Neuronal stem cell (in vitro differentiated cells): ENCODE measurements at regions not wholly inside any gene's neighbourhood (a gene's known extent, or its start where the extent isn't known, plus 50 kb on each side); places are given as distances from the start of the nearest gene placed in this dataset.

Experiments
- DNase-seq: peaks from one replicate; pipeline ENCODE4 v3.0.0-alpha.2; 2013; ENCODE audit warnings: low spot score
- H2AFZ ChIP-seq: one replicate; pipeline ENCODE4 v1.6.1; 2013; ENCODE audit warnings: mild to moderate bottlenecking, low read length, inconsistent platforms
- H2AK5ac ChIP-seq: 2 replicates; pipeline ENCODE4 v1.6.1; 2013; ENCODE audit warnings: low read depth, mild to moderate bottlenecking, inconsistent platforms, low read length, moderate library complexity, mixed read lengths
- H2BK120ac ChIP-seq: 2 replicates; pipeline ENCODE4 v1.6.1; 2013; ENCODE audit warnings: low read depth, mild to moderate bottlenecking, inconsistent platforms, low read length, moderate library complexity, mixed read lengths
- H2BK12ac ChIP-seq: one replicate; pipeline ENCODE4 v1.6.1; 2013; ENCODE audit warnings: low read length, inconsistent platforms
- H2BK15ac ChIP-seq: 2 replicates; pipeline ENCODE4 v1.6.1; 2013; ENCODE audit warnings: mild to moderate bottlenecking, low read length, inconsistent platforms, mixed read lengths
- H2BK5ac ChIP-seq: one replicate; pipeline ENCODE4 v1.6.1; 2013; ENCODE audit warnings: inconsistent platforms, mild to moderate bottlenecking, low read length, moderate library complexity
- H3K14ac ChIP-seq: one replicate; pipeline ENCODE4 v1.6.1; 2013; ENCODE audit warnings: low read length, inconsistent platforms
- H3K18ac ChIP-seq: 2 replicates; pipeline ENCODE4 v1.6.1; 2013; ENCODE audit warnings: low read length, inconsistent platforms
- H3K23ac ChIP-seq: 2 replicates; pipeline ENCODE4 v1.6.1; 2013; ENCODE audit warnings: low read depth, mild to moderate bottlenecking, mixed read lengths, low read length, inconsistent platforms; ENCODE audit not compliant: poor library complexity
- H3K27ac ChIP-seq: replicated peaks from 3 replicates; pipeline ENCODE4 v1.5.1; 2013; ENCODE audit warnings: low read length, inconsistent platforms
- H3K27me3 ChIP-seq, 3 experiments: 2 replicates each; pipeline ENCODE4 v1.6.1; 2013; ENCODE audit warnings: low read length in 3 of 3, mild to moderate bottlenecking in 2 of 3, inconsistent platforms in 1 of 3, low read depth in 1 of 3, mixed read lengths in 1 of 3, moderate library complexity in 1 of 3; ENCODE audit not compliant: control insufficient read depth in 3 of 3, insufficient read depth in 3 of 3
- H3K36me3 ChIP-seq, 2 donors: replicated peaks in 1 of 2; 2 replicates each; pipeline ENCODE4 v1.6.1; 2013; ENCODE audit warnings: low read length in 2 of 2; ENCODE audit not compliant: control insufficient read depth in 2 of 2, insufficient read depth in 2 of 2
- H3K4ac ChIP-seq: 2 replicates; pipeline ENCODE4 v1.6.1; 2013; ENCODE audit warnings: inconsistent platforms, mild to moderate bottlenecking, low read length, moderate library complexity
- H3K4me1 ChIP-seq, 2 donors: 1 replicate in 1 of 2; 2 replicates in 1 of 2; pipeline ENCODE4 v1.6.1; 2013; ENCODE audit warnings: low read length in 2 of 2, low read depth in 1 of 2; ENCODE audit not compliant: control insufficient read depth in 2 of 2, insufficient read depth in 1 of 2
- H3K4me2 ChIP-seq: one replicate; pipeline ENCODE4 v1.6.1; 2013; ENCODE audit warnings: mild to moderate bottlenecking, low read length, inconsistent platforms; ENCODE audit not compliant: insufficient read depth, poor library complexity, severe bottlenecking
- H3K4me3 ChIP-seq, 2 donors: 2 replicates each; pipeline ENCODE4 v1.5.1; 2013; ENCODE audit warnings: low read length in 2 of 2, mild to moderate bottlenecking in 2 of 2, inconsistent platforms in 1 of 2, moderate library complexity in 1 of 2
- H3K79me1 ChIP-seq: one replicate; pipeline ENCODE4 v1.6.1; 2013; ENCODE audit warnings: low read depth, mild to moderate bottlenecking, inconsistent platforms, low read length, moderate library complexity
- H3K9ac ChIP-seq: one replicate; pipeline ENCODE4 v1.6.1; 2013; ENCODE audit warnings: mild to moderate bottlenecking, low read depth, low read length, inconsistent platforms; ENCODE audit not compliant: poor library complexity
- H3K9me3 ChIP-seq, 2 donors: replicated peaks in 1 of 2; 2 replicates each; pipeline versions ENCODE3 to v1.6.1; 2013; ENCODE audit warnings: low read length in 2 of 2, mild to moderate bottlenecking in 2 of 2, inconsistent platforms in 1 of 2, low read depth in 1 of 2, mixed read lengths in 1 of 2, moderate library complexity in 1 of 2; ENCODE audit not compliant: control insufficient read depth in 2 of 2, insufficient read depth in 1 of 2
- H4K8ac ChIP-seq: one replicate; pipeline ENCODE4 v1.6.1; 2013; ENCODE audit warnings: low read depth, mild to moderate bottlenecking, inconsistent platforms, low read length, moderate library complexity
- H4K91ac ChIP-seq: one replicate; pipeline ENCODE4 v1.6.1; 2013; ENCODE audit warnings: low read length, low read depth, mild to moderate bottlenecking, inconsistent platforms; ENCODE audit not compliant: poor library complexity
- WGBS, 2 donors: extraction: QIAGEN DNeasy Blood & Tissue Kit; methylation state at CpG; one replicate each; pipeline ENCODE4 v1.1.7; 2013; ENCODE audit warnings: missing lambda C conversion rate in 2 of 2, mixed read lengths in 1 of 2; ENCODE audit not compliant: insufficient read length in 2 of 2, insufficient replicate concordance in 1 of 2; ENCODE audit errors: extremely low coverage in 2 of 2; 5-methylcytosine and 5-hydroxymethylcytosine counted together

DNA sequence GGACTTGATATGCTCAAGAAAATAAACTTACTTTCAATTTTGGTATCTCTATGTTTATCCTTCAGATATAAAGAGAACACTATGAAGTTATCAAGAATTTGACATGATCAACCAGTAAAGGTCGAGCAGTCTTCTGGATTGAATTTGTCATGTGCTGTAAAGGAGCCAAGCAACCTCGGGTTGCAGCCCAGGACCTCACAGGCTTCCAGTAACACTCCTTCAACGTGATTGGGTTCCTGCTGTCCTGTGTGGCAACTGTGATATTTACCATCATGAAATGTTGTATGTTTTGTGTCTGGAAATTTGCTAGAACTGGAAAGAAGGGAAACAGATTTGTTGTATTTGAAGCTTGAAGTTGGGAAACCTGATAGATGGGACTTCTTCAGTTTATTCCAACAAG lies 52.0 kb upstream of the UGT2B7 start:
- no CpG with 5 or more reads among the region's 3 CpGs for WGBS, 2 donors

More for the DNA sequence above, 52.0 kb upstream of the UGT2B7 start:
- no peak overlapping the region for H3K27ac ChIP-seq
- DNase-seq: no peak
- H3K23ac ChIP-seq: no peak overlapping the region
- no peak overlapping the region for H3K14ac ChIP-seq
- H4K91ac ChIP-seq: no peak overlapping the region
- H2AFZ ChIP-seq: no peak overlapping the region
- no peak overlapping the region for H3K18ac ChIP-seq
- H3K36me3 ChIP-seq: no peaks in the 10 kb centered on the region
- no peak overlapping the region for H2BK120ac ChIP-seq
- H3K4me1 ChIP-seq: no peaks in the 10 kb centered on the region
- H3K4me3 ChIP-seq: no peak overlapping the region
- no peak overlapping the region for H3K9ac ChIP-seq
- H4K8ac ChIP-seq: no peak overlapping the region
- H2BK5ac ChIP-seq: no peak overlapping the region
- H3K9me3 ChIP-seq: no peaks in the 10 kb centered on the region
- H3K4me2 ChIP-seq: no peak overlapping the region
- H3K4ac ChIP-seq: no peak overlapping the region
- no peaks in the 10 kb centered on the region for H3K79me1 ChIP-seq
- H2AK5ac ChIP-seq: no peak overlapping the region
- no peak overlapping the region for H2BK15ac ChIP-seq
- H3K27me3 ChIP-seq: no peaks in the 10 kb centered on the region
- H2BK12ac ChIP-seq: no peak overlapping the region
